Ishikawa (cell line): ENCODE measurements at regions not wholly inside any gene's neighbourhood (a gene's known extent, or its start where the extent isn't known, plus 50 kb on each side); places are given as distances from the start of the nearest gene placed in this dataset.

Experiments used
- CREB1 ChIP-seq: IDR thresholded peaks from 2 replicates; pipeline ENCODE4 v1.6.1; 2012; ENCODE audit warnings: low read depth
- EP300 ChIP-seq: IDR thresholded peaks from 2 replicates; pipeline ENCODE4 v1.6.1; 2012; ENCODE audit warnings: borderline replicate concordance
- MAX ChIP-seq: IDR thresholded peaks from 2 replicates; pipeline ENCODE4 v1.6.1; 2012
- RAD21 ChIP-seq: IDR thresholded peaks from 2 replicates; pipeline ENCODE4 v1.6.1; 2012; ENCODE audit warnings: low read depth
- REST ChIP-seq: IDR thresholded peaks from 2 replicates; pipeline ENCODE4 v1.6.1; 2012; ENCODE audit warnings: low read depth, mild to moderate bottlenecking
- TCF12 ChIP-seq: IDR thresholded peaks from 2 replicates; pipeline ENCODE4 v1.6.1; 2012; ENCODE audit warnings: low read depth
- TEAD4 ChIP-seq: IDR thresholded peaks from 2 replicates; pipeline ENCODE4 v1.6.1; 2012
- USF1 ChIP-seq: IDR thresholded peaks from 2 replicates; pipeline ENCODE4 v1.6.1; 2012
- YY1 ChIP-seq: IDR thresholded peaks from 2 replicates; pipeline ENCODE4 v1.6.1; 2012; ENCODE audit warnings: low read depth

GRCh38 chr13:85738696-85739320, 60.4 kb downstream of the SLITRK6 start:
- TF ChIP-seq CREB1 = no peak
- no peak for TF ChIP-seq YY1
- TF ChIP-seq TEAD4 = no peak
- TF ChIP-seq TCF12 = no peak
- no peak for TF ChIP-seq MAX
- TF ChIP-seq RAD21 = no peak
- no peak for TF ChIP-seq REST
- TF ChIP-seq EP300 = no peak
- TF ChIP-seq USF1 = no peak
